AG04450 (cell line): ENCODE measurements at regions not wholly inside any gene's neighbourhood (a gene's known extent, or its start where the extent isn't known, plus 50 kb on each side); places are given as distances from the start of the nearest gene placed in this dataset.

Source experiments
- CTCF ChIA-PET: fragments of 300-600, 350-600 bp; formaldehyde crosslinking; extraction: SDS; loops from one replicate; lab custom pipeline; 2022; ENCODE audit warnings: antibody characterized with exemption, inconsistent platforms; lab: Charles Lee
- POLR2A ChIA-PET: fragments of 350-600 bp; formaldehyde crosslinking; extraction: SDS; loops from one replicate; lab custom pipeline; 2021; ENCODE audit warnings: antibody characterized with exemption, inconsistent platforms; lab: Yijun Ruan, JAX
- DNase-seq: peaks from one replicate; pipeline ENCODE4 v3.0.0-alpha.2; 2011; ENCODE audit warnings: low read depth, low spot score
- H3K27ac ChIP-seq: one replicate; pipeline ENCODE4 v1.5.1; 2012; ENCODE audit warnings: low read depth, low read length, control low read depth
- H3K27me3 ChIP-seq: one replicate; pipeline ENCODE4 v1.6.0; 2012; ENCODE audit warnings: low read length; ENCODE audit not compliant: control insufficient read depth, insufficient read depth
- H3K4me3 ChIP-seq: 2 replicates; pipeline ENCODE4 v1.5.1; 2011; ENCODE audit warnings: mild to moderate bottlenecking, low read depth, low read length, control low read depth
- H3K9me3 ChIP-seq: 2 replicates; pipeline ENCODE4 v1.5.1; 2012; ENCODE audit warnings: low read length; ENCODE audit not compliant: control insufficient read depth, insufficient read depth
- CTCF ChIP-seq: IDR thresholded peaks from 2 replicates; pipeline ENCODE4 v1.5.1; 2011; ENCODE audit warnings: low read depth, low read length, control low read depth, inconsistent platforms

DNA sequence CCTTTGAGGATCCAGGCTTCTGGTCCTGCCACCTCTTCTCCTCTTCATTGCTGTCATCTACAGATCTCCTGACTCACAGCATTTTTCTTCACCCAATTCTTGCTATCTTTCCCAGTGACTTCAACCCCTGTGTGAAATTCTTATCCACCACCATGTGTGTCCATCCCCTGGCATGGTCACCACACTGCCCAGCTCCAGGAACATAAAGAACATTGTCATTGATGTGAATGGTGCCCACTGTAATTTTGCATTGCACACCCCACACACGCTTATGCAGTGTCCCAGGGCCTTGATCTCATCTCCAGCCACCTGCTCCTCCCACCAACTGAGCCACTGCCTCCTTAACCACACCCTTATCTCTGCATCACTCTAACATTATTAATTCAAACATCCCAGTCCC lies 85.3 kb downstream of the C1D start:
- no peak overlapping the region for H3K27ac ChIP-seq
- no peak overlapping the region for H3K4me3 ChIP-seq
- no peaks in the 10 kb centered on the region for H3K9me3 ChIP-seq
- ChIA-PET CTCF (no interaction called here), POLR2A (no interaction called here)
- TF ChIP-seq CTCF, result no peak
- no peak for DNase-seq
- H3K27me3 ChIP-seq, result peaks cover 8% of the 10 kb centered on the region

DNA sequence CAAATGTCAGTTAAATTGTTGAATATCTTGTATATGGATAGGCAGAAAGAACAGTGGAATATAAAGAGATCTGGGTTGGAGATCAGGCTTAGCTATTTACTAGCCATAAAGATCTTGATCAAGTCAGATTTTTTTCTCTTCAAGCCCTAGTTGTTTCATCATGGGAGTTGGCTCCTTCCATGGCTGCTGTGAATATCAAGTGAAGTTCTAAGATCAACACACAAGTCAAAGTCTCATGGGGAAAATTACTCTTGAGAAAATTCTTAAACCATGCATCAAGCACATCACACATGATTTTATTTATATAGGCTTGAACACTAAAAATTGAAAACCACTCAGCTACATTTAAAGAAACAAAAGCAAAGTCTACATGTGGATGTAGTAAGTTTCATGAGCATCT lies 79.8 kb downstream of the C1D start:
- no peaks in the 10 kb centered on the region for H3K9me3 ChIP-seq
- peaks cover 5% of the 10 kb centered on the region for H3K27me3 ChIP-seq
- no peak for TF ChIP-seq CTCF
- no peak for DNase-seq
- CTCF ChIA-PET, result no interaction called here
- POLR2A ChIA-PET, result no interaction called here
- no peak overlapping the region for H3K4me3 ChIP-seq
- no peak overlapping the region for H3K27ac ChIP-seq

DNA sequence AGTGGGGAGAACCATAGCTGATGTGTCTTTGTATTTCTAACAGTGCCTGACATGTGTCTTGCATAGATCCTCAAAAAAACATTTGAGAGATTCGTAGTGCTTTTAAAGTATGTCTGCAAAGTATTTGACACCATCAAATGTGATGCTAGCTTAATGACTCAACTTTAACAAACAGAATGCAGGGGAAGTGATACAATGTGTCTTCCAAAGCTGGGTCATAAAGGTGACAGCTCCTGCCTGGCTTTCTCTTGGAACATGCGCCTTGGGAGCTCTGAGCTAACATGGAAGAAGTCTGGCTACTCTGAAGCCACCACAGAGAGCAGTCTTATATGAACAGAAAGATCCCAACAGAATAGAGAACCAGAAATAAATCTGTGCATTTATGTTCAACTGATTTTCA lies 78.2 kb downstream of the C1D start:
- DNase-seq, result no peak
- Histone ChIP-seq H3K27me3 (no peaks in the 10 kb centered on the region), H3K27ac (no peak overlapping the region), H3K4me3 (no peak overlapping the region), H3K9me3 (no peaks in the 10 kb centered on the region)
- ChIA-PET POLR2A (no interaction called here), CTCF (no interaction called here)
- no peak for TF ChIP-seq CTCF

- POLR2A ChIA-PET, result no interaction called here
- CTCF ChIA-PET, result interaction anchor here (1.3 kb wide), 1 partner anchor 46 kb away, joined by 3 read pairs; no protein-coding TSS in a partner anchor
- H3K27me3 ChIP-seq, result no peaks in the 10 kb centered on the region
- DNase-seq, result no peak
- TF ChIP-seq CTCF, result no peak
- H3K27ac ChIP-seq, result no peak overlapping the region
- H3K9me3 ChIP-seq, result no peaks in the 10 kb centered on the region
- no peak overlapping the region for H3K4me3 ChIP-seq
Observed at GRCh38 chr2:67985586-67985985, 77.2 kb downstream of the C1D start.

- POLR2A ChIA-PET, result no interaction called here
- TF ChIP-seq CTCF, result no peak
- H3K27me3 ChIP-seq, result no peaks in the 10 kb centered on the region
Observed at GRCh38 chr2:67986258-67986657, 76.5 kb downstream of the C1D start.

More at GRCh38 chr2:67986258-67986657, 76.5 kb downstream of the C1D start:
- CTCF ChIA-PET, result interaction anchor here (0.6 to 1.3 kb wide), 2 partner anchors 27 to 45 kb away, joined by 3 read pairs; no protein-coding TSS in a partner anchor
- DNase-seq, result no peak
- Histone ChIP-seq H3K9me3 (no peaks in the 10 kb centered on the region), H3K27ac (no peak overlapping the region), H3K4me3 (no peak overlapping the region)
